ENCODE measurements at regions not wholly inside any gene's neighbourhood (a gene's known extent, or its start where the extent isn't known, plus 50 kb on each side); places are given as distances from the start of the nearest gene placed in this dataset.

DNA sequence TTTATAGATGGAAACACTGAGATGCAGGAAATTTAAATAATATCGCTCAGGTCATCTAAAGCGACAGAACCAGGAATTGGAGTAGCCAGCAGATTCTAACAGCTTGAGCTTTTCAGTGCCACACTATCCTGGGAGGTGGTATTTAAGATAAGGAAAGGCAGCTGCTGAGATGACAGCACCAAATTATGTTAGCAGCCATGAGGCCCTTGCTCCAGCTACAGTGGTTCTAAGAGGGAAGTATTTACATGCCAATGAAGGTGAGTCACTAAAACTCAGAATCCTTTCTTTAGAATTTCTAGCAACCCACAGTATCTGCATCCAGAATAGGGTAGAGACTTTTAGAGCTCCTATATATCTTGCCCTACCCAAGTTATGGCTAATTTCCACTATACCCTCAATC is 127.0 kb upstream of the VLDLR start:
- no peaks in the 10 kb centered on the region for H3K9me3 ChIP-seq (ENCODE audit: insufficient read depth, low read length)
- H3K4me2 ChIP-seq (ENCODE audit: low read length): no peak overlapping the region
- H3K27ac ChIP-seq (ENCODE audit: low read length): no peak overlapping the region

DNA sequence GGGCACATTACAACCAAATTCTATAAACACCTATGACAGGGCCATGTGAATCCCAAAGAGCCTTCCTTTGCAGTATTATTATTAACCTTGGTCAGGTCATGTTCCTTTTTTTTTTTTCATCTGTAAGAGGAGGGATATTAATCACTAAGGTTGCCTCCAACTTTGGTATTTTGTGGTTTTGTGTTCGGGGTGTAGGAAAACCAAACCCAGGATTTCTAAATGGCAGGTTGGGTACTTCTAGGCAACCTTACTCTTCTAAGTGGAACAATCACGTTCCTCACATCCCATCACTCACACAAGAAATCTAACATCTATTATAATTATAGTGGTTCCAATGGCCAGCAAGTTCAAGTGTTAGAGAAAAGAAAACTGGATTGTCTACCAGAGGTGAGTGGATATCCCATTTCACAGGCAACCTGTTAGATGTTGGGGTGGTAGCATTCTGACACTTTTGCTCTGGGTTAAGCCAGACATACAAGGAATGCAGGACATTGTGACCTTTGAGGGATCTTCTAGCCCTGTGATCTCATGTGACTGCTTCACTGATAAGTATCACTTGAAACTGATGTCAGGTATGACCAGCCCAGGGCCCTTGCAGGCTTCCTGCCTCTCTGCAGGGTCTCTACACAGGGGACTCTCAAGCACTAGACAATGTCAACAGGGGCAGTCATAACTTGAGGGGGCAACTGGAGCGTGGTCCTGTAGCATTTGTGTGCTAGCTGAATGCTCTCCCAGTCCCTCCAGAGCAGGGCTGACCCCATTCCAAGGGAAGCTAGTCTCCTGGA is 126.2 kb upstream of the VLDLR start:
- Histone ChIP-seq H3K27ac (ENCODE audit: low read length) (no peak overlapping the region), H3K9me3 (ENCODE audit: insufficient read depth, low read length) (no peaks in the 10 kb centered on the region), H3K36me3 (replicated peaks; ENCODE audit: low read depth, low read length) (no peaks in the 10 kb centered on the region), H3K9ac (ENCODE audit: low read length) (no peak overlapping the region), H3K4me2 (ENCODE audit: low read length) (no peak overlapping the region), H3K27me3 (ENCODE audit: low read depth, low read length) (no peaks in the 10 kb centered on the region), H4K20me1 (ENCODE audit: insufficient read depth, low read length) (no peaks in the 10 kb centered on the region), H3K4me3 (ENCODE audit: low read length) (no peak overlapping the region), H3K79me2 (ENCODE audit: low read length) (no peaks in the 10 kb centered on the region), H2AFZ (ENCODE audit: low read depth, low read length) (no peak overlapping the region), H3K4me1 (ENCODE audit: low read length) (no peaks in the 10 kb centered on the region)
- TF ChIP-seq, protein P1, sequence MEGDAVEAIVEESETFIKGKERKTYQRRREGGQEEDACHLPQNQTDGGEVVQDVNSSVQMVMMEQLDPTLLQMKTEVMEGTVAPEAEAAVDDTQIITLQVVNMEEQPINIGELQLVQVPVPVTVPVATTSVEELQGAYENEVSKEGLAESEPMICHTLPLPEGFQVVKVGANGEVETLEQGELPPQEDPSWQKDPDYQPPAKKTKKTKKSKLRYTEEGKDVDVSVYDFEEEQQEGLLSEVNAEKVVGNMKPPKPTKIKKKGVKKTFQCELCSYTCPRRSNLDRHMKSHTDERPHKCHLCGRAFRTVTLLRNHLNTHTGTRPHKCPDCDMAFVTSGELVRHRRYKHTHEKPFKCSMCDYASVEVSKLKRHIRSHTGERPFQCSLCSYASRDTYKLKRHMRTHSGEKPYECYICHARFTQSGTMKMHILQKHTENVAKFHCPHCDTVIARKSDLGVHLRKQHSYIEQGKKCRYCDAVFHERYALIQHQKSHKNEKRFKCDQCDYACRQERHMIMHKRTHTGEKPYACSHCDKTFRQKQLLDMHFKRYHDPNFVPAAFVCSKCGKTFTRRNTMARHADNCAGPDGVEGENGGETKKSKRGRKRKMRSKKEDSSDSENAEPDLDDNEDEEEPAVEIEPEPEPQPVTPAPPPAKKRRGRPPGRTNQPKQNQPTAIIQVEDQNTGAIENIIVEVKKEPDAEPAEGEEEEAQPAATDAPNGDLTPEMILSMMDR (IDR thresholded peaks at IDR 0.05; ENCODE audit: low read depth, low read length): no peak
- TF ChIP-seq EZH2phosphoT487 (IDR thresholded peaks at IDR 0.05; ENCODE audit: low read depth): no peak

More for the DNA sequence above, 127.0 kb upstream of the VLDLR start:
- Histone ChIP-seq H3K9ac (ENCODE audit: low read length) (no peak overlapping the region), H3K4me1 (ENCODE audit: low read length) (no peaks in the 10 kb centered on the region), H3K27me3 (ENCODE audit: low read depth, low read length) (no peaks in the 10 kb centered on the region), H4K20me1 (ENCODE audit: insufficient read depth, low read length) (no peaks in the 10 kb centered on the region), H2AFZ (ENCODE audit: low read depth, low read length) (no peak overlapping the region), H3K79me2 (ENCODE audit: low read length) (no peaks in the 10 kb centered on the region), H3K36me3 (replicated peaks; ENCODE audit: low read depth, low read length) (no peaks in the 10 kb centered on the region), H3K4me3 (ENCODE audit: low read length) (no peak overlapping the region)
- no peak for TF ChIP-seq EZH2phosphoT487 (IDR thresholded peaks at IDR 0.05; ENCODE audit: low read depth)
- TF ChIP-seq, protein P1 (IDR thresholded peaks at IDR 0.05; ENCODE audit: low read depth, low read length): no peak

DNA sequence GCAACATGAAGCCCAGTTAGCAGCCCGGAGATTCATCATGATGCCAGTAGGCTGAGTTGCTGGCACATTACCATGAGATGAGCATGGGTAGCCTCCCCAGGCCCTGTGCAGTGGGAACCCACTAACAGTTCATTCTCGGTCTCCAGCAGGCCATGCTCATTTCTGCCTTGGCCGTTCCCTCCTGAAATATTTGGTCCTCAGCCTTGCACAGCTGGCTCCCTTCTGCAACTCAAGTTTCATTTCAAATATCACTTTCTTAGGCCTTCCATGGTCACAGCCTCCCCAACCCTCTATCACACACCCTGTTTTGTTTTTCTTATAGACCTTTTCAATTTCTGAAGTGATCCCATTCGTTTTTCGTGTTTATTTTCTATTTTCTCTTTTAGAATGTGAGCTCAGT is 125.4 kb upstream of the VLDLR start:
- Histone ChIP-seq H2AFZ (ENCODE audit: low read depth, low read length) (no peak overlapping the region), H3K27me3 (ENCODE audit: low read depth, low read length) (no peaks in the 10 kb centered on the region; the same call in 1 of the 2 replicates), H4K20me1 (ENCODE audit: insufficient read depth, low read length) (no peaks in the 10 kb centered on the region), H3K9me3 (ENCODE audit: insufficient read depth, low read length) (no peaks in the 10 kb centered on the region), H3K79me2 (ENCODE audit: low read length) (no peaks in the 10 kb centered on the region), H3K9ac (ENCODE audit: low read length) (no peak overlapping the region), H3K36me3 (replicated peaks; ENCODE audit: low read depth, low read length) (no peaks in the 10 kb centered on the region), H3K27ac (ENCODE audit: low read length) (no peak overlapping the region), H3K4me3 (ENCODE audit: low read length) (no peak overlapping the region), H3K4me1 (ENCODE audit: low read length) (no peaks in the 10 kb centered on the region), H3K4me2 (ENCODE audit: low read length) (no peak overlapping the region)
- TF ChIP-seq, protein P1 (IDR thresholded peaks at IDR 0.05; ENCODE audit: low read depth, low read length): no peak

DNA sequence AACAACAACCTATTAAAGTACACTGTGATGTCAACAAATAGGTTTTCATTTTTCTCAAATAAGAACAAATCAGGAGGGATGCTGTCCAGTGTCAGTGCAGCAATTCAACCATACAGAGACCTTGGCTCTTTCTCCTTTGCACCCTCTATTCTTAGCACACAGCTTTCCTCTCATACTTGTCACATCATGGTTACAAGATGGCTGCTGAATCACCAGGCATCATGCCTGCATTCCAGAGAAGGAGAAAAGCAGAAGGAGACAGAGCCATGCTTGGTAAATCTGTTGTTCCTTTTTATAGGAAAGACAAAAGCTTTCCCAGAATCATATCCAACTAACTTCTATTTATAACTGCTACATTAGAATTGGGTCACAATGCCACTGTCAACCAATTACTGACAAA is 124.7 kb upstream of the VLDLR start:
- TF ChIP-seq, protein P1 (IDR thresholded peaks at IDR 0.05; ENCODE audit: low read depth, low read length): no peak
- no peak for TF ChIP-seq EZH2phosphoT487 (IDR thresholded peaks at IDR 0.05; ENCODE audit: low read depth)
- Histone ChIP-seq H4K20me1 (ENCODE audit: insufficient read depth, low read length) (no peaks in the 10 kb centered on the region), H3K79me2 (ENCODE audit: low read length) (no peaks in the 10 kb centered on the region), H3K4me1 (ENCODE audit: low read length) (no peaks in the 10 kb centered on the region), H2AFZ (ENCODE audit: low read depth, low read length) (no peak overlapping the region), H3K4me2 (ENCODE audit: low read length) (no peak overlapping the region), H3K4me3 (ENCODE audit: low read length) (no peak overlapping the region), H3K36me3 (replicated peaks; ENCODE audit: low read depth, low read length) (no peaks in the 10 kb centered on the region), H3K27me3 (ENCODE audit: low read depth, low read length) (no peaks in the 10 kb centered on the region; the same call in 1 of the 2 replicates), H3K27ac (ENCODE audit: low read length) (no peak overlapping the region), H3K9me3 (ENCODE audit: insufficient read depth, low read length) (no peaks in the 10 kb centered on the region), H3K9ac (ENCODE audit: low read length) (no peak overlapping the region)

All from OCI-LY3 (cell line).